Lung (tissue), 11 donors: ENCODE measurements at regions not wholly inside any gene's neighbourhood (a gene's known extent, or its start where the extent isn't known, plus 50 kb on each side); places are given as distances from the start of the nearest gene placed in this dataset.

ENCODE experiments used
- ATAC-seq: fragments of 200-7000 bp; cut with Tn5 transposase; one replicate; pipeline ENCODE4 v1.9.1; 2020; ENCODE audit warnings: moderate number of reproducible peaks; ENCODE audit not compliant: insufficient read depth, low FRiP score
- DNase-seq, 3 donors: peaks; one replicate each; pipeline ENCODE4 v3.0.0-alpha.2; 2013 to 2017
- H3K27ac ChIP-seq, 2 donors: one replicate each; pipeline ENCODE4 v1.5.1; 2013; ENCODE audit warnings: mild to moderate bottlenecking in 2 of 2, moderate library complexity in 2 of 2, control low read depth in 1 of 2, inconsistent platforms in 1 of 2, low read depth in 1 of 2, low read length in 1 of 2
- H3K27me3 ChIP-seq, 3 donors: one replicate each; pipeline ENCODE4 v1.5.1; 2013; ENCODE audit warnings: low read length in 2 of 3; ENCODE audit not compliant: control insufficient read depth in 3 of 3, insufficient read depth in 3 of 3
- H3K36me3 ChIP-seq, 4 donors: one replicate each; pipeline ENCODE4 v1.5.1; 2013; ENCODE audit warnings: low read length in 4 of 4, mild to moderate bottlenecking in 1 of 4, moderate library complexity in 1 of 4; ENCODE audit not compliant: control insufficient read depth in 4 of 4, insufficient read depth in 4 of 4
- H3K4me1 ChIP-seq, 5 donors: one replicate each; pipeline ENCODE4 v1.5.1; 2013; ENCODE audit warnings: low read length in 5 of 5, mild to moderate bottlenecking in 2 of 5, moderate library complexity in 1 of 5; ENCODE audit not compliant: control insufficient read depth in 5 of 5, insufficient read depth in 5 of 5
- H3K4me3 ChIP-seq: one replicate; pipeline ENCODE4 v1.5.1; 2013; ENCODE audit warnings: mild to moderate bottlenecking, control low read depth, moderate library complexity
- H3K9ac ChIP-seq, 2 donors: one replicate each; pipeline ENCODE4 v1.5.1; 2013; ENCODE audit warnings: low read length in 2 of 2, control low read depth in 1 of 2; ENCODE audit not compliant: insufficient read depth in 1 of 2
- H3K9me3 ChIP-seq, 4 donors: one replicate each; pipeline ENCODE4 v1.5.1; 2013; ENCODE audit warnings: low read length in 3 of 4, mild to moderate bottlenecking in 1 of 4, moderate library complexity in 1 of 4; ENCODE audit not compliant: control insufficient read depth in 4 of 4, insufficient read depth in 3 of 4
- WGBS, 2 donors: extraction: QIAGEN DNeasy Blood & Tissue Kit; methylation state at CpG; one replicate each; pipeline ENCODE4 v1.1.7; 2013; 5-methylcytosine and 5-hydroxymethylcytosine counted together
- TF ChIP-seq, protein P1 (sequence below): IDR thresholded peaks from 2 replicates; pipeline ENCODE4 v1.5.1; 2012; ENCODE audit warnings: mild to moderate bottlenecking; ENCODE audit errors: control extremely low read depth, extremely low read depth
- donor health status: control.
- donor health status: control.
- donor health status: Bipolar disorder and iron deficiency.
- donor health status: healthy.
- donor health status: DM: yes; HTN: yes; CAD: no.

- Histone ChIP-seq H3K27ac (no peak overlapping the region), H3K4me3 (no peak overlapping the region), H3K9me3 (no peaks in the 10 kb centered on the region), H3K9ac (no peak overlapping the region), H3K36me3 (no peaks in the 10 kb centered on the region), H3K27me3 (no peaks in the 10 kb centered on the region), H3K4me1 (no peaks in the 10 kb centered on the region)
- DNase-seq (no peak), ATAC-seq (no peak)
- TF ChIP-seq, protein P1, sequence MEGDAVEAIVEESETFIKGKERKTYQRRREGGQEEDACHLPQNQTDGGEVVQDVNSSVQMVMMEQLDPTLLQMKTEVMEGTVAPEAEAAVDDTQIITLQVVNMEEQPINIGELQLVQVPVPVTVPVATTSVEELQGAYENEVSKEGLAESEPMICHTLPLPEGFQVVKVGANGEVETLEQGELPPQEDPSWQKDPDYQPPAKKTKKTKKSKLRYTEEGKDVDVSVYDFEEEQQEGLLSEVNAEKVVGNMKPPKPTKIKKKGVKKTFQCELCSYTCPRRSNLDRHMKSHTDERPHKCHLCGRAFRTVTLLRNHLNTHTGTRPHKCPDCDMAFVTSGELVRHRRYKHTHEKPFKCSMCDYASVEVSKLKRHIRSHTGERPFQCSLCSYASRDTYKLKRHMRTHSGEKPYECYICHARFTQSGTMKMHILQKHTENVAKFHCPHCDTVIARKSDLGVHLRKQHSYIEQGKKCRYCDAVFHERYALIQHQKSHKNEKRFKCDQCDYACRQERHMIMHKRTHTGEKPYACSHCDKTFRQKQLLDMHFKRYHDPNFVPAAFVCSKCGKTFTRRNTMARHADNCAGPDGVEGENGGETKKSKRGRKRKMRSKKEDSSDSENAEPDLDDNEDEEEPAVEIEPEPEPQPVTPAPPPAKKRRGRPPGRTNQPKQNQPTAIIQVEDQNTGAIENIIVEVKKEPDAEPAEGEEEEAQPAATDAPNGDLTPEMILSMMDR, result no peak
- 78 to 82% methylated on average over 6 of the region's 6 CpGs for WGBS, 2 donors
Observed at GRCh38 chr6:164859816-164860215, 449.6 kb downstream of the C6orf118 start.

DNA sequence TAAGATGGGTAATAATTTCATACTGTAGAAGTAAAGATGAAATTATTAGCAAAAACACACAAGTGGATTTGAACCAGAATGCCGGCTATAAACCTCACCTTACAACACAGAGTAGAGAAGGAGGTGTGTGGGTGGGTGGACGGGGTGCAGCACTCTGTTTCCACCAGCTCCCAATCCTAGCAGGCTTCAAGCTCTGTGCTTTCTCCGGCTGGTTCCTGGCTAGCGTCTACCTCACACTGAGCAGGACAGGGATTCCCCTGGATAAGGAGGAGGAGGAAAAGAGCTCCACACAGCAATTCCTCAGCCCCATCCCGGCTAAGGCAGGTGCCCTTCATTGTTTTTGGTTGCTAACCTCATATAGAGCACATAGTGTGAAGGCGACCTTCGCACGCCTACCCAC is 453.3 kb downstream of the C6orf118 start:
- no peaks in the 10 kb centered on the region for H3K9me3 ChIP-seq
- H3K27ac ChIP-seq, result no peak overlapping the region
- 78 to 81% methylated on average over 8 of the region's 8 CpGs for WGBS, 2 donors
- DNase-seq (no peak), ATAC-seq (no peak)
- no peaks in the 10 kb centered on the region for H3K27me3 ChIP-seq
- H3K4me1 ChIP-seq, result no peaks in the 10 kb centered on the region
- no peak overlapping the region for H3K9ac ChIP-seq
- no peaks in the 10 kb centered on the region for H3K36me3 ChIP-seq
- TF ChIP-seq, protein P1, result no peak
- H3K4me3 ChIP-seq, result no peak overlapping the region

- ATAC-seq, result no peak
- H3K36me3 ChIP-seq, result no peaks in the 10 kb centered on the region
- TF ChIP-seq, protein P1, result no peak
- no peak overlapping the region for H3K9ac ChIP-seq
- H3K27me3 ChIP-seq, result no peaks in the 10 kb centered on the region
- WGBS, 2 donors, result 93 to 96% methylated on average over 1 of the region's 1 CpG
- H3K27ac ChIP-seq, result no peak overlapping the region
- H3K4me1 ChIP-seq, result no peaks in the 10 kb centered on the region
- no peaks in the 10 kb centered on the region for H3K9me3 ChIP-seq
- no peak for DNase-seq
- no peak overlapping the region for H3K4me3 ChIP-seq
Observed at GRCh38 chr6:164855281-164855680, 454.1 kb downstream of the C6orf118 start.

- Histone ChIP-seq H3K36me3 (no peaks in the 10 kb centered on the region), H3K9me3 (no peaks in the 10 kb centered on the region), H3K4me3 (no peak overlapping the region), H3K9ac (no peak overlapping the region), H3K27ac (no peak overlapping the region), H3K27me3 (no peaks in the 10 kb centered on the region), H3K4me1 (no peaks in the 10 kb centered on the region)
- TF ChIP-seq, protein P1, result no peak
- no peak for ATAC-seq
- no peak for DNase-seq
Observed at GRCh38 chr6:164854526-164854925, 454.9 kb downstream of the C6orf118 start.
